Adrenal gland (tissue), 5 donors: ENCODE measurements at regions not wholly inside any gene's neighbourhood (a gene's known extent, or its start where the extent isn't known, plus 50 kb on each side); places are given as distances from the start of the nearest gene placed in this dataset.

Source experiments
- CTCF ChIP-seq, 6 experiments: fragments of 450-650 bp in 4 of 6; fragments of 200-600 bp in 2 of 6; sonication (generic) in 1 of 6; IDR thresholded peaks; 1 replicate in 5 of 6; 2 replicates in 1 of 6; pipeline versions ENCODE4 v1.5.1 to v1.8.0; 2016 to 2021; ENCODE audit warnings: antibody characterized with exemption in 6 of 6, mild to moderate bottlenecking in 2 of 6, moderate library complexity in 1 of 6
- POLR2A ChIP-seq, 2 donors: fragments of 450-650 bp; IDR thresholded peaks; one replicate each; pipeline ENCODE4 v1.6.1; 2017; ENCODE audit warnings: antibody characterized with exemption in 2 of 2, mild to moderate bottlenecking in 2 of 2, moderate library complexity in 1 of 2
- donor health status: DM: no; HTN: no; CAD: no.

GRCh38 chrX:39636481-39636880 lies 461.3 kb downstream of the BCOR start:
- TF ChIP-seq POLR2A (IDR thresholded peaks at IDR 0.05), result no peak
- TF ChIP-seq CTCF (IDR thresholded peaks at IDR 0.05), result no peak
